SK-N-SH treated with all-trans-retinoic acid at 6 μM for 48 hours (cell line): ENCODE measurements at regions not wholly inside any gene's neighbourhood (a gene's known extent, or its start where the extent isn't known, plus 50 kb on each side); places are given as distances from the start of the nearest gene placed in this dataset.

ENCODE experiments used
- ATAC-seq: fragments of 200-7000 bp; cut with Tn5 transposase; 3 replicates; pipeline ENCODE4 v1.9.1; 2020; ENCODE audit warnings: mild to moderate bottlenecking, moderate library complexity
- CSDC2 ChIP-seq: fragments of 250-450 bp; sonication (Bioruptor Pico); IDR thresholded peaks from 2 replicates; pipeline ENCODE4 v1.5.0; 2020; ENCODE audit warnings: mild to moderate bottlenecking, moderate library complexity
- ESRRG ChIP-seq: fragments of 250-450 bp; sonication (Bioruptor Pico); IDR thresholded peaks from 2 replicates; pipeline ENCODE4 v1.6.1; 2021; ENCODE audit warnings: mild to moderate bottlenecking
- ISL1 ChIP-seq: fragments of 250-450 bp; sonication (Bioruptor Pico); IDR thresholded peaks from 2 replicates; pipeline ENCODE4 v2.1.2; 2022; ENCODE audit warnings: mild to moderate bottlenecking, moderate library complexity
- OSR1 ChIP-seq: fragments of 250-450 bp; sonication (Bioruptor Pico); IDR thresholded peaks from 2 replicates; pipeline ENCODE4 v1.8.0; 2022; ENCODE audit warnings: moderate library complexity, mild to moderate bottlenecking, inconsistent platforms
- PPARA ChIP-seq: fragments of 250-450 bp; sonication (Bioruptor Pico); IDR thresholded peaks from 2 replicates; pipeline ENCODE4 v1.5.0; 2020; ENCODE audit warnings: mild to moderate bottlenecking, borderline replicate concordance
- SNAI2 ChIP-seq: fragments of 250-450 bp; sonication (Bioruptor Pico); IDR thresholded peaks from 2 replicates; pipeline ENCODE4 v1.5.0; 2020; ENCODE audit warnings: mild to moderate bottlenecking, moderate library complexity
- TCF4 ChIP-seq: fragments of 250-450 bp; sonication (Bioruptor Pico); IDR thresholded peaks from 2 replicates; pipeline ENCODE4 v1.8.0; 2021; ENCODE audit warnings: mild to moderate bottlenecking, moderate library complexity, borderline replicate concordance
- TOX ChIP-seq: fragments of 250-450 bp; sonication (Bioruptor Pico); IDR thresholded peaks from 2 replicates; pipeline ENCODE4 v1.8.0; 2021; ENCODE audit warnings: mild to moderate bottlenecking, moderate library complexity, borderline replicate concordance
- ZC3H10 ChIP-seq: fragments of 250-450 bp; sonication (Bioruptor Pico); IDR thresholded peaks from 2 replicates; pipeline ENCODE4 v1.5.1; 2021; ENCODE audit warnings: mild to moderate bottlenecking, moderate library complexity
- ZFP3 ChIP-seq: fragments of 250-450 bp; sonication (Bioruptor Pico); IDR thresholded peaks from 2 replicates; pipeline ENCODE4 v1.5.0; 2020; ENCODE audit warnings: mild to moderate bottlenecking, moderate library complexity
- ZFP30 ChIP-seq: fragments of 450-650 bp; formaldehyde crosslinking; IDR thresholded peaks from 2 replicates; pipeline ENCODE4 v1.5.0; 2022; ENCODE audit warnings: mild to moderate bottlenecking, moderate library complexity
- ZNF565 ChIP-seq: fragments of 450-650 bp; formaldehyde crosslinking; conservative IDR thresholded peaks from 2 replicates; pipeline ENCODE4 v1.5.0; 2020; ENCODE audit warnings: low read depth, mild to moderate bottlenecking, moderate library complexity
- ZNF70 ChIP-seq: fragments of 450-650 bp; formaldehyde crosslinking; IDR thresholded peaks from 2 replicates; pipeline ENCODE4 v1.5.0; 2020; ENCODE audit warnings: mild to moderate bottlenecking, moderate library complexity
- ZNF8 ChIP-seq: fragments of 450-650 bp; formaldehyde crosslinking; IDR thresholded peaks from 2 replicates; pipeline ENCODE4 v1.5.0; 2020; ENCODE audit warnings: mild to moderate bottlenecking, moderate library complexity
- TF ChIP-seq, protein P1 (sequence below): fragments of 250-450 bp; sonication (Bioruptor Pico); IDR thresholded peaks from 2 replicates; pipeline ENCODE4 v1.8.0; 2021; ENCODE audit warnings: low read depth, mild to moderate bottlenecking, moderate library complexity, borderline replicate concordance
- TF ChIP-seq, protein P2 (sequence below): fragments of 250-450 bp; sonication (Bioruptor Pico); IDR thresholded peaks from 2 replicates; pipeline ENCODE4 v1.5.0; 2020; ENCODE audit warnings: mild to moderate bottlenecking, moderate library complexity
- TF ChIP-seq, protein P3 (sequence below): fragments of 250-450 bp; sonication (Bioruptor Pico); IDR thresholded peaks from 2 replicates; pipeline ENCODE4 v1.5.1; 2020; ENCODE audit warnings: low read depth, mild to moderate bottlenecking, moderate library complexity

DNA sequence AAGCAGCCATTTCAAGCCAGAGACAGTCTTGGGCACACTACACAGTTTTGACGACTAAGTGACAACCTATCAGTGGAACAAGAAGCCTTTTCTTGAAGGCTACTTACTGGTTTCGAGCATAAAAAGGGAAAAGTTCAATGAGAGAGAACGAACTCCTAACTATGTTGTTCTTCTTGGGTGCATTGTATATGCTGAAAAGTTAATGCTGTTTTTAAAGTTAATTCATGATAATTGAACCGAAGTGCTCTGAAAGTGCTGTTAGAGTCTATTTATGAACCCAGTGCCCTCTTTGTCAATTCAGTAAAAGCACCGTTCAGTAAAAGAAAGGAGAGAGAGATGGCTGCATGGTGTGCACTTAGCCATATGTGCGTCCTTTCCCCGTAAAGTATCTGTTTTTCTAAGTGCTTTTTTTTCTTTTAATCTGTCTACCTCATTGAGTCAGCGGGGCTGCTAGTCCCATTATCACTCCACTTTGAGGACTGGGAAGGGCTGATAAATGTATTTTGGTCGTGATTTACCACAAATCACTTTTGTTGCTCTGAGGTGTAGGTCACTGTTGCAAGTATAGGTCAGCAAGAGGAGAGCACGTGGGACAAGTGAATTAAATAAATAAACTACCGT is 380.7 kb upstream of the GOLIM4 start:
- ATAC-seq, result no peak
- TF ChIP-seq ZNF565 (CRISPR knock-in tag) (no peak), ISL1 (no peak), PPARA (CRISPR knock-in tag) (no peak), ESRRG (CRISPR knock-in tag) (no peak), ZFP30 (CRISPR knock-in tag) (no peak), ZNF70 (CRISPR knock-in tag) (no peak), CSDC2 (CRISPR knock-in tag) (no peak), ZC3H10 (CRISPR knock-in tag) (no peak), ZFP3 (CRISPR knock-in tag) (no peak), OSR1 (CRISPR knock-in tag) (no peak), TOX (CRISPR knock-in tag) (no peak)
- TF ChIP-seq, protein P1, sequence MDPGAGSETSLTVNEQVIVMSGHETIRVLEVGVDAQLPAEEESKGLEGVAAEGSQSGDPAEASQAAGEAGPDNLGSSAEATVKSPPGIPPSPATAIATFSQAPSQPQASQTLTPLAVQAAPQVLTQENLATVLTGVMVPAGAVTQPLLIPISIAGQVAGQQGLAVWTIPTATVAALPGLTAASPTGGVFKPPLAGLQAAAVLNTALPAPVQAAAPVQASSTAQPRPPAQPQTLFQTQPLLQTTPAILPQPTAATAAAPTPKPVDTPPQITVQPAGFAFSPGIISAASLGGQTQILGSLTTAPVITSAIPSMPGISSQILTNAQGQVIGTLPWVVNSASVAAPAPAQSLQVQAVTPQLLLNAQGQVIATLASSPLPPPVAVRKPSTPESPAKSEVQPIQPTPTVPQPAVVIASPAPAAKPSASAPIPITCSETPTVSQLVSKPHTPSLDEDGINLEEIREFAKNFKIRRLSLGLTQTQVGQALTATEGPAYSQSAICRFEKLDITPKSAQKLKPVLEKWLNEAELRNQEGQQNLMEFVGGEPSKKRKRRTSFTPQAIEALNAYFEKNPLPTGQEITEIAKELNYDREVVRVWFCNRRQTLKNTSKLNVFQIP (CRISPR knock-in tag), result no peak
- TF ChIP-seq, protein P2, sequence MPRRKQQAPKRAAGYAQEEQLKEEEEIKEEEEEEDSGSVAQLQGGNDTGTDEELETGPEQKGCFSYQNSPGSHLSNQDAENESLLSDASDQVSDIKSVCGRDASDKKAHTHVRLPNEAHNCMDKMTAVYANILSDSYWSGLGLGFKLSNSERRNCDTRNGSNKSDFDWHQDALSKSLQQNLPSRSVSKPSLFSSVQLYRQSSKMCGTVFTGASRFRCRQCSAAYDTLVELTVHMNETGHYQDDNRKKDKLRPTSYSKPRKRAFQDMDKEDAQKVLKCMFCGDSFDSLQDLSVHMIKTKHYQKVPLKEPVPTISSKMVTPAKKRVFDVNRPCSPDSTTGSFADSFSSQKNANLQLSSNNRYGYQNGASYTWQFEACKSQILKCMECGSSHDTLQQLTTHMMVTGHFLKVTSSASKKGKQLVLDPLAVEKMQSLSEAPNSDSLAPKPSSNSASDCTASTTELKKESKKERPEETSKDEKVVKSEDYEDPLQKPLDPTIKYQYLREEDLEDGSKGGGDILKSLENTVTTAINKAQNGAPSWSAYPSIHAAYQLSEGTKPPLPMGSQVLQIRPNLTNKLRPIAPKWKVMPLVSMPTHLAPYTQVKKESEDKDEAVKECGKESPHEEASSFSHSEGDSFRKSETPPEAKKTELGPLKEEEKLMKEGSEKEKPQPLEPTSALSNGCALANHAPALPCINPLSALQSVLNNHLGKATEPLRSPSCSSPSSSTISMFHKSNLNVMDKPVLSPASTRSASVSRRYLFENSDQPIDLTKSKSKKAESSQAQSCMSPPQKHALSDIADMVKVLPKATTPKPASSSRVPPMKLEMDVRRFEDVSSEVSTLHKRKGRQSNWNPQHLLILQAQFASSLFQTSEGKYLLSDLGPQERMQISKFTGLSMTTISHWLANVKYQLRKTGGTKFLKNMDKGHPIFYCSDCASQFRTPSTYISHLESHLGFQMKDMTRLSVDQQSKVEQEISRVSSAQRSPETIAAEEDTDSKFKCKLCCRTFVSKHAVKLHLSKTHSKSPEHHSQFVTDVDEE, result no peak
- TF ChIP-seq, protein P3, sequence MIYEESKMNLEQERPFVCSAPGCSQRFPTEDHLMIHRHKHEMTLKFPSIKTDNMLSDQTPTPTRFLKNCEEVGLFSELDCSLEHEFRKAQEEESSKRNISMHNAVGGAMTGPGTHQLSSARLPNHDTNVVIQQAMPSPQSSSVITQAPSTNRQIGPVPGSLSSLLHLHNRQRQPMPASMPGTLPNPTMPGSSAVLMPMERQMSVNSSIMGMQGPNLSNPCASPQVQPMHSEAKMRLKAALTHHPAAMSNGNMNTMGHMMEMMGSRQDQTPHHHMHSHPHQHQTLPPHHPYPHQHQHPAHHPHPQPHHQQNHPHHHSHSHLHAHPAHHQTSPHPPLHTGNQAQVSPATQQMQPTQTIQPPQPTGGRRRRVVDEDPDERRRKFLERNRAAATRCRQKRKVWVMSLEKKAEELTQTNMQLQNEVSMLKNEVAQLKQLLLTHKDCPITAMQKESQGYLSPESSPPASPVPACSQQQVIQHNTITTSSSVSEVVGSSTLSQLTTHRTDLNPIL (CRISPR knock-in tag), result no peak
- TF ChIP-seq, all 23 proteins: peak for 0

DNA sequence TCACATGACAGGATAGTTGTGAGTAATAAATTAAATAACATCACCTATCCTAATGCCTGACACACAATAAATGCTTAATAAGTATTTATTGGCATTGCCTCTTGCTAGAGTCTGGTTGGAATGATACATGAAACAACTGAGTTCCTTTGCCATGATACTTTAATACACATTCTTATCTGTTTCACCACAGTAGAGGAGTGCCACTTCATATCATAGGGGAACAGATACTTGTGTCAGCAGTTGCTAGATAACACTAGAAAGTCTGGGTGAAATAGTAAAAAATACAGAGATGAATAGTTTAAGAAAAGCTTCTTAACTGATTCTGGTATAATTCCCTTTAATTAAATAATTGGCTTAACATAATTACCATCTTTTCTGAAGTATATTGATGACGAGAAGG is 380.0 kb upstream of the GOLIM4 start:
- ATAC-seq, result no peak
- no peak for TF ChIP-seq TCF4 (CRISPR knock-in tag)
- TF ChIP-seq, protein P3 (CRISPR knock-in tag), result no peak
- TF ChIP-seq ESRRG (CRISPR knock-in tag), result no peak
- no peak for TF ChIP-seq SNAI2 (CRISPR knock-in tag)
- no peak for TF ChIP-seq ZNF8 (CRISPR knock-in tag)
- TF ChIP-seq, protein P1 (CRISPR knock-in tag), result no peak

DNA sequence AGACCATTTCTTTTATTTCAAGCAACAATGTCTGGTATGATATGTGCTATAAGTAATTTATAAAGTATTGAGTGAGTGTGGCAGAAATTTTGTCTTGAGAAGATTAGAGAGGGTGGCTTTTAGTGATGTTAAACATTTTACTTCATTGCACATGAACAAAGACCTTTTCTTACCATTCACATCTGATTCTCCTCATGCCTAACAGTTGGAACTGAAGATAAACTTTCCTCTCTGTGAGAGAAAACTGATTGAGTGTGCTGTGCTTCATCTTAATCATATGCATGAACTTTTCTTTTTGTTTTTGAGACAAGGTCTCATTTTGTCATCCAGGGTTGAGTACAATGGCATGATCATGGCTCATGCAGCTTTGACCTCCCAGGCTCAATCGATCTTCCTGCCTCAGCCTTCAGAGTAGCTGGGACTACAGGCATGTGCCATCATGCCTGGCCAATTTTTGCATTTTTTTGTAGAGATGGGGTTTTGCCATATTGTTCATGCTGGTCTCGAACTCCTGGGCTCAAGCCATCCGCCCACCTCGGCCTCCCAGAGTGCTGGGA is 377.7 kb upstream of the GOLIM4 start:
- TF ChIP-seq, protein P2, result no peak
- ATAC-seq, result no peak
